GM18511 (cell line): ENCODE measurements at regions not wholly inside any gene's neighbourhood (a gene's known extent, or its start where the extent isn't known, plus 50 kb on each side); places are given as distances from the start of the nearest gene placed in this dataset.

Experiments
- ATAC-seq: cut with Tn5 transposase; IDR thresholded peaks from one replicate; pipeline ENCODE4 v1.9.1; 2021; ENCODE audit warnings: mild to moderate bottlenecking, moderate library complexity; ENCODE audit not compliant: unreplicated experiment

GRCh38 chr20:40414843-40415615 is 274.0 kb downstream of the MAFB start:
- ATAC-seq, result no peak

- ATAC-seq, result no peak
Measured at GRCh38 chr20:40410028-40410427, 279.0 kb downstream of the MAFB start.

GRCh38 chr20:40397467-40397866 is 291.6 kb downstream of the MAFB start:
- ATAC-seq, result no peak

- ATAC-seq, result no peak
Measured at GRCh38 chr20:40393197-40394079, 295.6 kb downstream of the MAFB start.

- no peak for ATAC-seq
Measured at GRCh38 chr20:40390654-40391053, 298.4 kb downstream of the MAFB start.

GRCh38 chr20:40370800-40371199 is 318.2 kb downstream of the MAFB start:
- ATAC-seq, result no peak

GRCh38 chr20:40368876-40369275 is 320.2 kb downstream of the MAFB start:
- ATAC-seq, result no peak

GRCh38 chr20:40361916-40362315 is 327.1 kb downstream of the MAFB start:
- no peak for ATAC-seq

- ATAC-seq, result no peak
Measured at GRCh38 chr20:40359131-40359912, 329.7 kb downstream of the MAFB start.

- no peak for ATAC-seq
Measured at GRCh38 chr20:40354880-40355279, 334.2 kb downstream of the MAFB start.

- ATAC-seq, result no peak
Measured at GRCh38 chr20:40343390-40343789, 345.6 kb downstream of the MAFB start.

- no peak for ATAC-seq
Measured at GRCh38 chr20:40341561-40341960, 347.5 kb downstream of the MAFB start.

GRCh38 chr20:40339661-40340449 is 349.2 kb downstream of the MAFB start:
- no peak for ATAC-seq

- ATAC-seq, result no peak
Measured at GRCh38 chr20:40336533-40336932, 352.5 kb downstream of the MAFB start.

- no peak for ATAC-seq
Measured at GRCh38 chr20:40335901-40336351, 353.1 kb downstream of the MAFB start.

- no peak for ATAC-seq
Measured at GRCh38 chr20:40335437-40335836, 353.6 kb downstream of the MAFB start.

- ATAC-seq, result no peak
Measured at GRCh38 chr20:40333591-40333990, 355.4 kb downstream of the MAFB start.

GRCh38 chr20:40331807-40332560 is 357.1 kb downstream of the MAFB start:
- no peak for ATAC-seq

GRCh38 chr20:40331249-40331648 is 357.8 kb downstream of the MAFB start:
- ATAC-seq, result no peak

- ATAC-seq, result no peak
Measured at GRCh38 chr20:40329321-40329720, 359.7 kb downstream of the MAFB start.
